ENCODE measurements at regions not wholly inside any gene's neighbourhood (a gene's known extent, or its start where the extent isn't known, plus 50 kb on each side); places are given as distances from the start of the nearest gene placed in this dataset.

DNA sequence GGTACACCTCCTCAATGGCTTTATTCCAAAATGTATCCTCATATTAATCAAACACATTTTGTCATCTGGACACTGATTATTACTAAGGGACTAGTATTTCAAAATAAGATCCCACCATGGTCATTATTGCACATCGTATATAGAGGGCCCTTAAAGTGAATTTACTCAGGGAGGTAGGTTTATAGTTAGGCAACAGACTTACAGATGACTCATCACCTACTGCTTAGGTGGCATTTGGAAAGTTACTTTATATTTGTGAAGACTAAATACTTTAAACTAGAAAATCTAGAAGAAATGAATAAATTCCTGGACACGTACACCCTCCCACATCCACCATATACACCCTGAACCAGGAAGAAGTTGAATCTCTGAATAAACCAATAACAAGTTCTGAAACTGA lies 353.0 kb downstream of the KCTD12 start:
- TF ChIP-seq, protein P1, sequence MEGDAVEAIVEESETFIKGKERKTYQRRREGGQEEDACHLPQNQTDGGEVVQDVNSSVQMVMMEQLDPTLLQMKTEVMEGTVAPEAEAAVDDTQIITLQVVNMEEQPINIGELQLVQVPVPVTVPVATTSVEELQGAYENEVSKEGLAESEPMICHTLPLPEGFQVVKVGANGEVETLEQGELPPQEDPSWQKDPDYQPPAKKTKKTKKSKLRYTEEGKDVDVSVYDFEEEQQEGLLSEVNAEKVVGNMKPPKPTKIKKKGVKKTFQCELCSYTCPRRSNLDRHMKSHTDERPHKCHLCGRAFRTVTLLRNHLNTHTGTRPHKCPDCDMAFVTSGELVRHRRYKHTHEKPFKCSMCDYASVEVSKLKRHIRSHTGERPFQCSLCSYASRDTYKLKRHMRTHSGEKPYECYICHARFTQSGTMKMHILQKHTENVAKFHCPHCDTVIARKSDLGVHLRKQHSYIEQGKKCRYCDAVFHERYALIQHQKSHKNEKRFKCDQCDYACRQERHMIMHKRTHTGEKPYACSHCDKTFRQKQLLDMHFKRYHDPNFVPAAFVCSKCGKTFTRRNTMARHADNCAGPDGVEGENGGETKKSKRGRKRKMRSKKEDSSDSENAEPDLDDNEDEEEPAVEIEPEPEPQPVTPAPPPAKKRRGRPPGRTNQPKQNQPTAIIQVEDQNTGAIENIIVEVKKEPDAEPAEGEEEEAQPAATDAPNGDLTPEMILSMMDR (IDR thresholded peaks at IDR 0.05; ENCODE audit: control insufficient read depth, insufficient read depth, low read depth, low read length, missing control alignments) = no peak
- no peak for DNase-seq (ENCODE audit: low read depth)
- no peak overlapping the region for H3K4me3 ChIP-seq (ENCODE audit: control insufficient read depth, low read depth, low read length)

DNA sequence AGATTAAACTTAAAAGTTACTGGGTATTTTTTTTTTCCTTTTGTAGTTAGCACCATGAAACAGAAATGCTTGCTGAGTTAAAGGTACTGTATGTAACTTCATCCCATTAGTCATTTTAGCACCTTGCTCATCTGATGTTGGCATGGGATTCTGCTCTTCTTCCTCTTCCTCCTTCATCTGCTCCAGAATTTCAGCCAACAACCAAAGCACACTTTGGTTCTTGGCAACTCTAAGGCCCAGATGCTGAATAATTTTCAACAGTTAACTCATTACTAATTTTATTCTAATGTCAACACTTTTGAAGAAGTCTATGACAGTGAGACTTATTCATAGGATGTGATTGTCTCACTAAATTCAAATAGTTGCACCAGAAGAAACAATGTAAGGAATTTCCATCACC lies 359.2 kb downstream of the KCTD12 start:
- no peak for DNase-seq (ENCODE audit: low read depth)
- no peak overlapping the region for H3K4me3 ChIP-seq (ENCODE audit: control insufficient read depth, low read depth, low read length)
- TF ChIP-seq, protein P1 (IDR thresholded peaks at IDR 0.05; ENCODE audit: control insufficient read depth, insufficient read depth, low read depth, low read length, missing control alignments) = no peak

DNA sequence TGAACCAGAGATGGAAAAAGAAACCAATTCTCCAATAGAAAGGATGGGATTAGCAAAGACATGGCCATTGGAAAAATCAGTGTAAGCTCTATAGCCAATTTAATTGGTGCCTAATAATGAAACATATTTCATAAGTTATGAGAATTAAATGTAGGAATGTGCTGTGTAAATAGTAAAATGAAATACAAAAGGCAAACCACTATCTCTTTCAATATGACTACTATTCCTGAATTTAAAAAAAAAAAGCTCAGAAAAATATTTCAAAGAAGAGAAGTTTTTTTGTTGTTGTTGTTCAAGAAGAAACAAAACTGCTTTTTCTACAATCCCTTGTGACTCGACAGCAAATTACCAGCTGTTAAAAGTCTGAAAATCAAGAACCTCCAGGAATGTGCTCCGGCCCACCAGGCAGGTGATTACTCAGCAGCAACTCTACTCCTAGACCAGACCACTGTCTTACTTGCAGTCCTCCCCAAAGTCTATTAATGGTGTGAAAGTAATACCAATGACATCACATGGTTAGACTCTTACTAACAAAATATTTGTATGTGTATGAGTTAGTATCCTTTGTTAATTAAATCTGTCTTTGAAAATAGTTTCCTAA lies 362.4 kb downstream of the KCTD12 start:
- H3K4me3 ChIP-seq (ENCODE audit: control insufficient read depth, low read depth, low read length) = no peak overlapping the region
- no peak for DNase-seq (ENCODE audit: low read depth)
- TF ChIP-seq, protein P1 (IDR thresholded peaks at IDR 0.05; ENCODE audit: control insufficient read depth, insufficient read depth, low read depth, low read length, missing control alignments) = no peak

DNA sequence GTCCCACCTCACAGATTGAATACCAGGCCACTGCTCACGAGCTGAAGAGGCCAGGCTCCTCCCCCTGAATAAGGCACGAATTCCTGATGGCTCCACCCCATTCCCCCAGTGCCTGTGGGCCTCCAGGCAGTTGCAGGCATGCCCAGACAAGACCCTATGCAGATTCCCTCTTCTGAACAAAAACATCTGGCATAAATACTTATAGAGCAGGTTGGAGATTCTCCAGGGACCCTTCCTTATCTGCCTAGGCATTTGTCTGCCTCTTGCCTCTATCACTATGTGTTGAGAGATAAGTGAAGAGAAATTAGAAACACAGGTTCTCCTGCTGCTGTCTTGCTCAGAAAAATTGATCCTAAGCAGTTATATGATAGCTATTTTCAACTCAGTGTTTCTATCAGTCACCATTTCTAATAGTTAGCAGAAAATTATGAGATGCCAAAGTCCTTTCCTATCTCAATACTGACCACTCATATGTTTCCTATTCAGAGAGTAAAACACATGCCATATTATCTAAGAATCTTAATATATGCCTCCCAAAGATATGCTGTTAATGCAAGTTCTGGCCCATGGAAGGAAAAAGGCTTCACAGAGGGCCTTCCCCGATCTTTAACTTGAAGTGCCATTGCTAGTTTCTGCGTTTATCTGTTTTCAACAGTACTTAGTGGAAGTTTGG lies 364.0 kb downstream of the KCTD12 start:
- TF ChIP-seq, protein P1 (IDR thresholded peaks at IDR 0.05; ENCODE audit: control insufficient read depth, insufficient read depth, low read depth, low read length, missing control alignments) = no peak
- no peak overlapping the region for H3K4me3 ChIP-seq (ENCODE audit: control insufficient read depth, low read depth, low read length)
- DNase-seq (ENCODE audit: low read depth) = no peak

DNA sequence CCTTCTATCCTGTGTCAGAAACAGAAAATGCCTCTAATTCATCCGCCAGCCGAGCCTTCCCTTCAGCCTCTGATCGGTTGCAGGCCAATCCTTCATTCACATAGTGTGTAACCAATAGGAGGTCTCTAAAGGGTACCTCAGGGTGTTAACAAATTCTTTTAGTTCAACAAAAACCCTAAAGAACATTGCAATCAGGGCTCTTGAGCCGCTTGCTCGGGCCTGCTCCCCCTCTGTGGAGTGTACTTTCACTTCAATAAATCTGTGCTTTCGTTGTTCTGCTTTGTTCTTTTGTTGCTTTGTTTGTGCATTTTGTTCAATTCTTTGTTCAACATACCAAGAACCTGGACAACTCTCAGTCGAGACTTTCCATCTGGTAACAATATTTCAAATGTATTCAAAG lies 366.5 kb downstream of the KCTD12 start:
- H3K4me3 ChIP-seq (ENCODE audit: control insufficient read depth, low read depth, low read length) = no peak overlapping the region
- TF ChIP-seq, protein P1 (IDR thresholded peaks at IDR 0.05; ENCODE audit: control insufficient read depth, insufficient read depth, low read depth, low read length, missing control alignments) = no peak
- DNase-seq (ENCODE audit: low read depth) = no peak

DNA sequence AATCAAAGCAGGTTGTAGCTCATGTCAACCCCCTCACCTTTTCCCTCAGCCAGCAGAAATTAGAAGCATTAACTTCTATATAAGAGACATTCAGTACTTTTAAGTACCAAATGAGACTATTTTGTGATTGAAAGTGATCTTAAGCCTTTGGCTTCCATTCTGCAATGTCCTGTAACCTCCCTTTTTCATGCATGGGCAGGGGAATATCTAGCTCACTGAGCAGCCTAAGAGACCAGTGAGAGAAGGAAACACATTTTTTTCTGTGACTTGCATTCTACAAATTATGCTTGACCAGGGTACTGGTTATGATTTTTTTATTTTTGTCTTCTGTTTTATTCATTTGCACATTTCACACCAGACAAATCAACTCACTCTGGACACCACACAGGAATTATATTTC lies 369.6 kb downstream of the KCTD12 start:
- no peak for DNase-seq (ENCODE audit: low read depth)
- TF ChIP-seq, protein P1 (IDR thresholded peaks at IDR 0.05; ENCODE audit: control insufficient read depth, insufficient read depth, low read depth, low read length, missing control alignments) = no peak
- H3K4me3 ChIP-seq (ENCODE audit: control insufficient read depth, low read depth, low read length) = no peak overlapping the region

All from AG09309 (cell line).